HG03066 (cell line): ENCODE measurements at regions not wholly inside any gene's neighbourhood (a gene's known extent, or its start where the extent isn't known, plus 50 kb on each side); places are given as distances from the start of the nearest gene placed in this dataset.

Source experiments
- ATAC-seq: cut with Tn5 transposase; IDR thresholded peaks from one replicate; pipeline ENCODE4 v1.9.1; 2021; ENCODE audit warnings: low read depth; ENCODE audit not compliant: unreplicated experiment

DNA sequence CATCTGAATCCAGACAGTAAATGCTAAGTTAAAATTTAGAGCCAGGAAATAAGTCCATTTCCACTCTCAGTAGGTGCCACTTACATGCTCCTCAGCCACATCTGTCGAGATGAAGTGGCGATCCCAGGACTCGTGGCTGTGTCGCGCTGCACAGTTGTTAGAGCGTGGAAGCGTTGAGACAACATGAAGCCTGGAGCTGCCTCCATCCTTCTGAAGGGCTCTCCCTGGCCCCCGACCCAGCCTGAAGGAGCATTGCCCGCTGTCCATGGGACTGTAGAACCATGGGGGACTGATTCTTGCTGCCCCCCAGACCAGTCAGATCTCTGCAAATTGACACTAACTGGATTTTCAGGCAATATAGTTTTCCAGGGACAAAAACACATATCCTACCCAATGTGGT, 58.9 kb downstream of the IRX1 start:
- no peak for ATAC-seq

DNA sequence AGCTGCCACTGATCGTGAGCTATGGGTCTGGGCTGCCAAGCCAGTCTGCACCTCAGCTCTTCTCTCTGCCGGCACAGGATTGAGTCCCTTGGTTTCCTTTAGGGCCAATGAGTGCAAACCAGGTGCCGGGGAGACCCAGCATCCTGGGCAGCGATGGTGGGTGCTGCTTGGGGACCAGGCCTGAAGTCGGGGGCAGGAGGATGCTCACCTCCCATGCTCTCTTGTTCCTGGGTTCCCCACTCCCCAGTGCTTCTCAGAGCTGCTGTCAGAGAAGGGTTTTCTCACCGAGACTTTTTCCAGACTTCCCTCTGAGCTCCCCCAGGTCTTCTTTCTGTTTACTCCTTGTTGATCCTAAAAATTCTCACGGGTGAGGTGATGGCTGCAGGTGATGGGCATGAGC, 61.2 kb downstream of the IRX1 start:
- ATAC-seq: no peak

DNA sequence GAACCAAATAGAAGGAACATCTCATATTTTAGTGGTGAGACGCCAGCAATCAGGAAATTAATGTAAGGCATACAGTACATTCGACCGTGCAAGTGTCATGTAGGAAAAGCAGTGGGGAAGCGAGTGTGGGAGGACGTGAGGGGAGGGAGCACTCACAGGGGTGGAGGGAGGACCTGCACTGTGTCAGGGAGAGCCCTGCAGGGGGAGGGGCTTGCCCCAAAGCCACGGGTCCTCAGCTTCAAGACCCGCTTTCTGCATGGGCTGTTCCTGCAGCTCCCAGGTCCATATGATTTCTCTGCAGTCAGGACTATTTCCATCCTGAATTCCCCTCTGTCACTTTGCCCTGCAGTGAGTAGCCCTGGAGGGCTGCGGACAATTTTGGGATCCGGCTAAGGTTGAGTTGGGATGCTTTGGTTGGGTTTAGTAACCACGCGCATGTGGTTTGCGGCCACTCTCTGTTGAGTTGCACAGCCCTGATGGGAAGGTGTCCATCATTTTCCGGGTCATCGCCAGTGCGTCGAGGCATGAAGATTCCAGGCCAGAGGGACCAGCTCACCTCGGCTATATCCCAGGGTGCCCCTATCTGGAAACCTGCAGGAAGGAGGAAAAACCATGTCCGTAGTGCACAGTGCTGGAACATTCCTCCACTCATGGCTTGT, 61.9 kb downstream of the IRX1 start:
- ATAC-seq: no peak

DNA sequence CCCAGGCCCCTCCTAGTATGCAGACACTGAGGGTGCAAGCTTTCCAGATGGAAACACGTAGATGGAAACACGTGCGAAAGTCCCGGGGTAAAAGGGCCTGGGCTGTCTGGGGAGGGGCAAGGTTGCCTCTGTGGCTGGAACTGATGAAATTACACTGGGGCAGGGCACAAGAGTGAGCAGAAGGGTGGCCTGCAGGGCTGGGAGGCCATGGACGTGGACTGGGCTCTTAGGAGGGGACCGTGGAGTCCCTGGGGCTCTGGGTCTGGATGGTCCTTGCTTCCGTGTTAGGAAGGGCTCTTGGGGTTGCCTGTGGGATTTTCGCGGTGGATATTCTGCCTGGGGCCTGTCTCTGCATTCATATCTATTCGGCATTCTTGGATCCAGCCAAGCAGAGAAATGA, 63.3 kb downstream of the IRX1 start:
- no peak for ATAC-seq

DNA sequence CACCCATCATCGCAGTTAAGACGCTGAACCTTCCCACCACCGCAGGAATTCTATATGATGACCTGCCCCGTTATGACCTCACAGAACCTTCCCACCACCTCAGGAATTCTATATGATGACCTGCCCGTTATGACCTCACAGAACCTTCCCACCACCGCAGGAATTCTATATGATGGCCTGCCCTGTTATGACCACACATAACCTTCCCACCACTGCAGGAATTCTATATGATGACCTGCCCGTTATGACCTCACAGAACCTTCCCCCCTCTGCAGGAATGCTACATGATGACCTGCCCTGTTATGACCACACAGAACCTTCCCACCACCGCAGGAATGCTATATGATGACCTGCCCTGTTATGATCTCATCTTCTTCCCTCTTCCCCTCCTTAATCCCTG, 64.3 kb downstream of the IRX1 start:
- no peak for ATAC-seq

DNA sequence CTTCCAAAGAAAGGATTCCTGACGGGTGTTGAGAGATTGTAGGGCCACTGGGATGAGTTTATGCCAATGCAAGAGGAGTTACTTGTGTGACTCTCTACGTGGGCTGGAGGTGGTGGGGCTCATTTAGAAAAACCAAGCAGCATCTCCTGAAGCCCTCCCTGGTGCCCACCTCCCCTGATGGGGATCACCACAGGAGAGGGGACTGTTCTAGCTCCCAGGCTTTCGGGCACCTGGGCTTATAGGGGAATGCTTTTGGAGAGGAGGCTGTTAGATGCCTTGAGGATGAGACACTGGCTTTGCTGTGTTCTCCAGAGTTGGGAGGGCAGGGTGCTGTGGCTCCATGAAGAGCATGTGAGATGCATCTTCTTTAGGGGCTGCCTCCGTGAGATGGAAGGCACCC, 65.0 kb downstream of the IRX1 start:
- ATAC-seq: no peak

DNA sequence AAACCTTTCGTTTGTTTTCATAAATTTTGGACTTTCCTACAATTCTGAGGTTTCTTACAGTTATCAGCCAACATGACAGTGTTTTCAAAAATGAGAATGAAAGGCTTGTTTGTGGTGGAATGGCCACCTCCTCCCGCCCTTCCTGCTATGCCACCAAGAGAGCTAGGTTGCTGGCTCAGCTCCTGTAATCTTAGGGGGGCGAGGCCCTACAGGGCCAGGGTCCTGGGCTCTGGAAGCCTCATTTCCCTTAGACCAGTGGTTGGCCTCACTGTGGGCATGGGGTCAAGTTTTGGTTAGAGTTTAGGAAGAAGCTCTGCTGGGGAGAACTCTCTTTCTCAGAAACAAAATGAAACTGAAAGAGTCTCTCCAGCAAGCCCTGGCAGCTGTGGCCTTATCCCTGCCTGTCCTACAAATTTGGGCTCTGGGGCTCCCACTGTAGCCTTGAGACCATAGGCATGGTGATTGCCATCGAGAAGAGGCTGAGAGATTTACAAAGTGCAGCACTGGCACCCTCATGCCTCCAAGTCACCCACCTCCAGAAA, 66.2 kb downstream of the IRX1 start:
- no peak for ATAC-seq

DNA sequence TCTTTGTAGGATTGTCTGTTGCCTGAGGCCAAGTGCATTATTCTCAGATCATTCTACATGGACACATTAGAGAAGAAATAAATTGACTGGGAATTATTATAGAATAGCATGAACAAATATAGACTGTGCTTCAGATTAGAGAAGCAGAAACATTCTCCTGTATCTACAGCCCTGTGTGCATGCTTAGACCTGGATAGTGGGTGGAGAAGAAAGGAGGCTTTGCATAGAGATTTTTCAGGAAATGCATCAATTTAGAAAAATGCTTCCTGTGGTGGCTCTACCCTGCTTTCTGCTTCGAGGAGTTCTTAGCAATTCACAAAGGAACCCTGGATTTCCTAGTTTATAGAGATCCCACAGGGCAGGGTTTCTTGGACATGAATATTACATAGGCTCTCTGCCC, 66.7 kb downstream of the IRX1 start:
- ATAC-seq: no peak

DNA sequence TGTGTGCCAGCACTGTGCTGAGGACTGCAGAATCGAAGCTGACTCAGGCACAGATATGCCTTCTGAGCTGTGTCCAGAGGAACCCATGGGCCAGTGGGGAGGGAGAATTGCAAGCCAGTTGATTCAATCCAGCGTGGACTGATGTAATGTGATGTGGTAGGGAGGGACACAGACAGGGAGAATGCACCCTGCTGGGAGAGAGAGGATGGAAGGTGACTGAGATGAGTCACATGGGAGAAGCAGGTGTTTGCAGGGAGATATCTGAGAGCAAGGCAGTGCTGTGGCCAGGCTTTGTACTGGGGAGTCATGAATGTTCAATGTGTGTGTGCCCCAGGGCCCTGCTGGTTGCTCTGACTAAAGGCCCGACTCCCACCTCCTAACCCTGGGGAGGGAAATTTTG, 75.7 kb downstream of the IRX1 start:
- ATAC-seq: no peak

DNA sequence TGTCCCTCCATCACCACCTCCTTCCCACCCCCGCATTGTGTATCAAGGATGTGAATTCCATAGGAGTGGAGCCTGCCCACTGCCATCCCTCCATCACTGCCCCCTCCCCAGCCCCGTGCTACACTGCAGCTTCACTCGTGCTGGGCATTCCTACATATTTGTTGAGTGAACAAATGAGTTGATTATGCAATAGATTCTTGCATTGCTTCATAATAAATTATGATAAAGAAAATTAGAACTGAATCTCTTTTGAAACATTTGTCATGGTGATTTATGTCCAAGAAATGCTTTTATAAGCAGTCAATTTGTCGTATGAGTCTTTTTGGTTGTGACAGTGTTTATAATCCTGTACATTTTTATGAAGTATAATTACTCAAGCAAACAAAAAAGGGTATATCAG, 83.2 kb downstream of the IRX1 start:
- ATAC-seq: no peak

DNA sequence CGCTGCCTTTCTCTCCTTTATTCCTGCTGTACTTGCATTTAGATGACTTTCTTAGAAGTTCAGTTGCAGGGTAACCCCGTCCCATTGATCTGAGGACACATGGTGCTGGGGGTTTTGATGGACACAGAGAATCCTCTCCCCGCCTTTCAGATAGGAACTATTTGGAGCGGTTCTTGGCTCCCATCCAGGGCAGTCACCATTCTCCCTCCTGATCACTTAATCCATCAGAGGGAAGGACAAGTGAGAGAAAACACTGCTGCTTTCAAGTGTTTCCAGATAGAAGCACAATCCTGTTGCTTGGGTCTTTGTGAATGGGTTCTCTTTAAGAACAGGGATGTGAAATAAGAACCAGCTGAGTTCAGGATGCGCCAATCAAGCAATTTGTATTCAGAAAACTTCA, 85.2 kb downstream of the IRX1 start:
- no peak for ATAC-seq

DNA sequence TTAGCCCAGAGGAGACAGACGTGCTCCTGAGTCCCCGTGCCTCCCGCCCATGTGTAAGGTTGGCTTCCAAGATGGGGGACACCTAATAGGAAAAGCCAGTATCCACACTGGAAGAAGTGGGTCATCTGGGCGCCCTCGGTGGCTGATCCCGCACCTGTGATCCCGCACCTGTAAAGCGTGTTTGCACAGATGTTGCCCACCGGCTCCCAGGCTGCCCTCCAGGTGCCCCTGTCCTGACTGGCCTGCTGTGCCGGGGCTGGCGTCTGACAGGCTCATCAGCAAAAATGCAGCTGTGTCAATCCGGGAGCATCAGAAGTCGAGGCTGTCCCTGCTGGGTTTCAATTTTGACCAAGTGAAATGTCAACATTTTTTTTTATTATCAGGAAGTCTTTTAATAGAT, 88.5 kb downstream of the IRX1 start:
- no peak for ATAC-seq

DNA sequence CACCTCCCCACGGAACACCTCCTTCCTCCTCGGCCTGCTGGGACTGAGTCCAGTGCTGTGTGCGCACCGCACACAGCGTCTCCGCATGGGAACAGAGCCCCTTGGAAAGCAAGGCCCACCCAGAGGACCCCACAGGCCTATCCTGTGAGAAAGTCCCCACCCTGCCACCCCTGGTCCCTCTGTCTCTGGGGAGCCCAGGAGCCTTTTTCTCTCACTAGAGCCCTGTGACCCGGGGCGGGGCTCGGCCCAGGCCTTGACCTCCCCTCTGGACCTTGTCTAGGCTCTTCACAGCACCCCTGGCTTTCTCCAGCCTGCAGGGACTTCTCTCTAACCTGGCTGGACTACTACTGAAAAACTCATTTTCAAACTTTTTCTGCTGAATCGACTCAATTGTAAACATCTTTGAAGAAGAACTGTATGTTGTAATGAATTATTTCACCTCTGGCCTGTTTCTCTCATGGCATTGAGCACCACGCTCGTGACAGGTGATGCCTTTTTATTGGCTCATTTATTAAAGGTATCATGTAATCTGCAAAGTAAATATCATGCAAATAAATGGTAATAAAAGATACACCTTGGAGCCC, 89.2 kb downstream of the IRX1 start:
- no peak for ATAC-seq

DNA sequence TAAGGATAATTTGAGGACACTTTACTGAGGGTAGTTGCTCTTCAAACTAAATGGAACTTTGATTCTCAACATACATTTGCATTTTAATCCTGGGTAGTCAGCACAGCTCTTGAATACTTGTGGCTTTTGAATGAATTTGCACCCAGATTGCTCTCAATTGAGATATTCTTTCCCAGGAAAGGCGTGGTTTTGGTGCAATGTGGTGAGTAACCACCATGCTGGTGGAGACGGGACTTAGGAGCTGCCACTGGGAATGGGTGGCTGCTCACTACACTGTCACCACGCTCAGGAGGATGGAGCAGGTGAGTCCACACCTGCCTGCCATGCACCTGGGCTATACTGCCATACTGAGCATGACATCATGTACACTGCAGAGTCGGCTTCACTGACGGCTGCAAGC, 99.2 kb downstream of the IRX1 start:
- no peak for ATAC-seq

DNA sequence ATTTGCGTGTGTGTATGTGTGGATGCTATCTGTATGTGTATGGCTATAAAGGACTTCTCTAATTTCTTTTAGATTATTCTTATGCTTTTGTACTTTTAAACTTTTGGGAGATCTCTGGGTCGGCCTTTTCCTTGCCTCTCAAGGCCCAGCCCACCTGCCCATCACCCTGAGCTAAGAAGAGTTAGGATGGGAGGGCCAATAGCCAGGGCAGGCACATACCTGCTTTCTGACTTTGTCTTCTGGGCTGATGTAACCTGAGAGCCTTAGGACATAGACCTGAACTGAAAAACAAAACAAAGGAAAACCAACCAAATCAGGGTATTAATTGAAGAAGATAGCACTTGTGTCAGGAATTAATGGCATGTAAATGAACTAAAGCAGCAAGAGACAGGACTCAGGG, 100.2 kb downstream of the IRX1 start:
- ATAC-seq: no peak

DNA sequence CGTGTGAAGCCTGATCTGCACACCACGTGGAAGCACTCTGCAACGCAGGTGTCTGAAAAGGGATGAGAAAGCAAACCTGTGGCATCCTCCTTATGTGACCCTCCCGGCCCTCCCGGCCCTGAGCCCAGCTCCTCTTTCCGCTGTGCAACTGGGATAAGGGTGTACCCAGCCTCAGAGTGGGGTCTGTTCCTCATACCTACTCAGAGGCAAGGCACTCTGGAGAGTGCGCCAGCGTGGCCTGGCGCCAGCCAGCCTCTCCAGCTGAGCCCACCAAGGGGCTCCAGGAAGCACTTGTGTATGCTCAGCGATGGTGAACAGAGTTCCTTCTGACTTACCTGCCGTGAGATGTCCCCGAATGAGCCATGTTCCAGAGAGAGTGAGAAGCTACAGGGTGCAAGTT, 102.8 kb downstream of the IRX1 start:
- no peak for ATAC-seq

DNA sequence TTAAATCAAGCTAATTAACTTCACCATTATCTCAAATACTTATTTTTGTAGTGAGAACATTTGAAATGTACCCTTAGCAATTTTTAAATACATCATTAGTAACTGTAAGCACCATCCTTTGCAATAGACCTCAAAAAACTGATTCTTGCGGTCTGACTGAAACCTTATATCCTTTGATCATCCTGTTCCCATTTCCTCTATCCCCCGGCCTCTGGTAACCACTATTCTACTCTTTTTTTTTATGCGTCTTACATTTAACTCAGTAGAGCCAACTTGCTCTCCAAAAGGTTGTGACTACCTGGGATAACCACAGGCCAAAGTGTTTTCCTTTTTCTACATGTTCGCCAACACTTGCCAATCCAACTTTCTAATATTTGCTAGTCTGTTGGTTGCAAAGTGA, 106.1 kb downstream of the IRX1 start:
- no peak for ATAC-seq

DNA sequence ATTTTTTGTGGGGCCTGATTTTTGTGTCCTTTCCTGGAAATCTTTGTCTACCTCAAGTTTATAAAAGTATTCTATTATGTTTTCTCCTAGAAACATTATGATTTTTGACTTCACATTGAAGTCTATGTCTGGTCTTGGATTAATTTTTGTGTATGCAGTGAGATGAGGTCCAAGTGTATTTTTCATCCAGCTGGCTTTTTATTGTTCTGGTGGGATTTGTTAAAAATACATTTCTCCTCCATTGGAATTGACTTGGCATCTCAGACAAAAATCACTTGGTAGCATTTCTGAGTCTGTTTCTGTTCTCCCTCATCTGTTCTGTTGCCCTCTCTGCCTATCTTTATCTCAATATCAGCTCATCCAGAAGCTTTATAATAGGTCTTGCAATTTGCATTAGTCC, 109.0 kb downstream of the IRX1 start:
- no peak for ATAC-seq

DNA sequence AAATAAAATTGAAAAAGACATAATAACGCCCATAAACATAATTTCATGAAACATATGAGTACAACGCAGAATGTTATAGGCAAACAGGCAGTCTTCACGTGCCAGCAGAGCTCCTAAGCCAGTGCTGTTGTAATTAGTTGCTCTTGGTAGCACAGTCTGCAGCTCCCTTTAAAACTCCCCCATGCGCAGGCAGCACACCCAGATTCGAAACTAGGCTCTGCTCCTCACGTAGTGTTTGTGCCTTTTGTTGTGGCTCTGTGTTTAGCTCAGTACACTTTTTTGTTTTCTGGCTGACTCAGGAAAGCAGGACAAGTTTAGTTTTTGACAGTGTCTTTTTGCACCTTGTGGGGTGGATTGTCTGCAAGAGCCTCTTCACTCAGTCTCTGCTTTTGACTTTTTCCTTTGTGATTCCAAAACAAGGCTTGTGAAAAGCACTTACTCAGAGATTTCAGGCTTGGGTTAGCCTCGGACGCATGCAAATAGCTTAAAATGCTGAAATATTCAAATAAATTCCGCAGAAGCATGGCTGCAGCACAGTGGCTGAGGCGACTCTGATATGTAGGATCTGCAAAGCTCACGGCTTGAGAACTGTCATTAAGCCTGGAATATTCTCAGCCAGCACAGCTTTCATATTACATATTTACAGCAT, 113.6 kb downstream of the IRX1 start:
- ATAC-seq: no peak

DNA sequence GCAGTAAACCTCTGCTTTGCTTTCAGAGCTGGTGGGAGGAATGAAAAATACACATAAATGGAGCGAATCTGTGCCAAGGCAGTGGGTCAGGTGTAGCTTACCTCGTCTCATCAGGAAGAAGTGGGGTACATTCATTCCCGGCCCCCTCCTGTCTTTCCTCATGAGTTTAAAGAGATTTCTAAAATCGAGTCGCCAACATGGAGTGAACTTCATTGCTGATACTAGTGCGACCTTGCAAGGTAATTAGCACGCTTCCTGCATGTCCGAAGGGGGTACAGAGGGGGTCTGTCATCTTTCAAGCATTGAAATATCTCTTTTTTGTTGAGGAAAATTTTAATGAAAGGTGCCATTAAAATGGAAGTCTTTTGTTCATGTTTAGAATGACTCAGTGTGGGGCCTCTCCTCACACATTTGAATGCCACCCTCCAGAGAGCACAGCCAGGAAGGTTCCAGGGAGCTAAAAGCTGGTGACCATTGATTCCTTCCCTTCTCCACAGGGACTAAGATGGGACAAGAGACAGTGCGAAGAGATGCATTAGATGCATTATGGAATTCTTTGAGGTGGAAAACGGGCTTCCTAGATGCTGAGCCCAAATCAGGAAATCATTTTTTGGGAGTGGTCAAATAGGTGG, 114.2 kb downstream of the IRX1 start:
- ATAC-seq: no peak

DNA sequence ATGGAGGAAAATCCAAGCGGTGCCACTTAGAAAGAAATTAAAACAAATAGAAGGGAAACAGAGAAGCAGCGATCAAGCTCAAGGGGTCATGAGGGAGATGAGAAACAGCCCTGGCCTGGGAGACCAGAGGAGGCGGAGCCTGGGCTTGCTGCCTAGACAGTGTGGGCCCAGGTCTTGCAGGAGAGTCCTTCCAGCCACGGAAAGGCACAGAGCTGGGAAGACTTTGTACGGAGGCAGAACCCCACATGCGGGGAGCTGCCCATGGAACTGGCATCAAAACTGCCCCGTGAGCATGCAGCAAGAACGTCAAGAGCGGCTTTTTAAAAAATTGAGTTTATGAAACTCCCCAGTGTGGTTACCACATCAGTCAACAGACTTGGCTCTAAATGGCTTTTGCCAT, 119.4 kb downstream of the IRX1 start:
- ATAC-seq: no peak

DNA sequence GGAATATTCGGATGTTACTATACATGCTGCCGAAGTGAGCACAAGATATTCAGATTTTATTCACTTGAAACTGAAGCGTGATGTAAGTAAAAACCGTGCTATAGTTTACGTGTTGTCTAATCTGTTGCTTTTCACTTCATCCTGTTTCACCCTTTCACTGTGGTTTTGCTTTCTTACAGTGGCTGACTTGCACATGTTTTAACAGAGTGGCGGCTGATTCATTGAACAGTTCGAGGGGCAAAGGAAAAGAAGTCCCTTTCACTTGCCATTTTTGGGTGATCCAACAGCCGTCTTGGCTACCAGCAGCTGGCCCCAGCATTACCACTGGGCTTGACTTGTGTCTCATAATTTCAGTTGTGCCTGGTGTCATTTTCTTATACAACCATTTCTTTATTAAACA, 134.0 kb downstream of the IRX1 start:
- ATAC-seq: no peak
